Neuronal stem cell (in vitro differentiated cells): ENCODE measurements at regions not wholly inside any gene's neighbourhood (a gene's known extent, or its start where the extent isn't known, plus 50 kb on each side); places are given as distances from the start of the nearest gene placed in this dataset.

ENCODE experiments used
- DNase-seq: peaks from one replicate; pipeline ENCODE4 v3.0.0-alpha.2; 2013; ENCODE audit warnings: low spot score
- H2AFZ ChIP-seq: one replicate; pipeline ENCODE4 v1.6.1; 2013; ENCODE audit warnings: mild to moderate bottlenecking, low read length, inconsistent platforms
- H2AK5ac ChIP-seq: 2 replicates; pipeline ENCODE4 v1.6.1; 2013; ENCODE audit warnings: low read depth, mild to moderate bottlenecking, inconsistent platforms, low read length, moderate library complexity, mixed read lengths
- H2BK120ac ChIP-seq: 2 replicates; pipeline ENCODE4 v1.6.1; 2013; ENCODE audit warnings: low read depth, mild to moderate bottlenecking, inconsistent platforms, low read length, moderate library complexity, mixed read lengths
- H2BK12ac ChIP-seq: one replicate; pipeline ENCODE4 v1.6.1; 2013; ENCODE audit warnings: low read length, inconsistent platforms
- H2BK15ac ChIP-seq: 2 replicates; pipeline ENCODE4 v1.6.1; 2013; ENCODE audit warnings: mild to moderate bottlenecking, low read length, inconsistent platforms, mixed read lengths
- H2BK5ac ChIP-seq: one replicate; pipeline ENCODE4 v1.6.1; 2013; ENCODE audit warnings: inconsistent platforms, mild to moderate bottlenecking, low read length, moderate library complexity
- H3K14ac ChIP-seq: one replicate; pipeline ENCODE4 v1.6.1; 2013; ENCODE audit warnings: low read length, inconsistent platforms
- H3K18ac ChIP-seq: 2 replicates; pipeline ENCODE4 v1.6.1; 2013; ENCODE audit warnings: low read length, inconsistent platforms
- H3K23ac ChIP-seq: 2 replicates; pipeline ENCODE4 v1.6.1; 2013; ENCODE audit warnings: low read depth, mild to moderate bottlenecking, mixed read lengths, low read length, inconsistent platforms; ENCODE audit not compliant: poor library complexity
- H3K27ac ChIP-seq: replicated peaks from 3 replicates; pipeline ENCODE4 v1.5.1; 2013; ENCODE audit warnings: low read length, inconsistent platforms
- H3K27me3 ChIP-seq, 3 experiments: 2 replicates each; pipeline ENCODE4 v1.6.1; 2013; ENCODE audit warnings: low read length in 3 of 3, mild to moderate bottlenecking in 2 of 3, inconsistent platforms in 1 of 3, low read depth in 1 of 3, mixed read lengths in 1 of 3, moderate library complexity in 1 of 3; ENCODE audit not compliant: control insufficient read depth in 3 of 3, insufficient read depth in 3 of 3
- H3K36me3 ChIP-seq, 2 donors: replicated peaks in 1 of 2; 2 replicates each; pipeline ENCODE4 v1.6.1; 2013; ENCODE audit warnings: low read length in 2 of 2; ENCODE audit not compliant: control insufficient read depth in 2 of 2, insufficient read depth in 2 of 2
- H3K4ac ChIP-seq: 2 replicates; pipeline ENCODE4 v1.6.1; 2013; ENCODE audit warnings: inconsistent platforms, mild to moderate bottlenecking, low read length, moderate library complexity
- H3K4me1 ChIP-seq, 2 donors: 1 replicate in 1 of 2; 2 replicates in 1 of 2; pipeline ENCODE4 v1.6.1; 2013; ENCODE audit warnings: low read length in 2 of 2, low read depth in 1 of 2; ENCODE audit not compliant: control insufficient read depth in 2 of 2, insufficient read depth in 1 of 2
- H3K4me2 ChIP-seq: one replicate; pipeline ENCODE4 v1.6.1; 2013; ENCODE audit warnings: mild to moderate bottlenecking, low read length, inconsistent platforms; ENCODE audit not compliant: insufficient read depth, poor library complexity, severe bottlenecking
- H3K4me3 ChIP-seq, 2 donors: 2 replicates each; pipeline ENCODE4 v1.5.1; 2013; ENCODE audit warnings: low read length in 2 of 2, mild to moderate bottlenecking in 2 of 2, inconsistent platforms in 1 of 2, moderate library complexity in 1 of 2
- H3K79me1 ChIP-seq: one replicate; pipeline ENCODE4 v1.6.1; 2013; ENCODE audit warnings: low read depth, mild to moderate bottlenecking, inconsistent platforms, low read length, moderate library complexity
- H3K9ac ChIP-seq: one replicate; pipeline ENCODE4 v1.6.1; 2013; ENCODE audit warnings: mild to moderate bottlenecking, low read depth, low read length, inconsistent platforms; ENCODE audit not compliant: poor library complexity
- H3K9me3 ChIP-seq, 2 donors: replicated peaks in 1 of 2; 2 replicates each; pipeline versions ENCODE3 to v1.6.1; 2013; ENCODE audit warnings: low read length in 2 of 2, mild to moderate bottlenecking in 2 of 2, inconsistent platforms in 1 of 2, low read depth in 1 of 2, mixed read lengths in 1 of 2, moderate library complexity in 1 of 2; ENCODE audit not compliant: control insufficient read depth in 2 of 2, insufficient read depth in 1 of 2
- H4K8ac ChIP-seq: one replicate; pipeline ENCODE4 v1.6.1; 2013; ENCODE audit warnings: low read depth, mild to moderate bottlenecking, inconsistent platforms, low read length, moderate library complexity
- H4K91ac ChIP-seq: one replicate; pipeline ENCODE4 v1.6.1; 2013; ENCODE audit warnings: low read length, low read depth, mild to moderate bottlenecking, inconsistent platforms; ENCODE audit not compliant: poor library complexity
- WGBS, 2 donors: extraction: QIAGEN DNeasy Blood & Tissue Kit; methylation state at CpG; one replicate each; pipeline ENCODE4 v1.1.7; 2013; ENCODE audit warnings: missing lambda C conversion rate in 2 of 2, mixed read lengths in 1 of 2; ENCODE audit not compliant: insufficient read length in 2 of 2, insufficient replicate concordance in 1 of 2; ENCODE audit errors: extremely low coverage in 2 of 2; 5-methylcytosine and 5-hydroxymethylcytosine counted together

DNA sequence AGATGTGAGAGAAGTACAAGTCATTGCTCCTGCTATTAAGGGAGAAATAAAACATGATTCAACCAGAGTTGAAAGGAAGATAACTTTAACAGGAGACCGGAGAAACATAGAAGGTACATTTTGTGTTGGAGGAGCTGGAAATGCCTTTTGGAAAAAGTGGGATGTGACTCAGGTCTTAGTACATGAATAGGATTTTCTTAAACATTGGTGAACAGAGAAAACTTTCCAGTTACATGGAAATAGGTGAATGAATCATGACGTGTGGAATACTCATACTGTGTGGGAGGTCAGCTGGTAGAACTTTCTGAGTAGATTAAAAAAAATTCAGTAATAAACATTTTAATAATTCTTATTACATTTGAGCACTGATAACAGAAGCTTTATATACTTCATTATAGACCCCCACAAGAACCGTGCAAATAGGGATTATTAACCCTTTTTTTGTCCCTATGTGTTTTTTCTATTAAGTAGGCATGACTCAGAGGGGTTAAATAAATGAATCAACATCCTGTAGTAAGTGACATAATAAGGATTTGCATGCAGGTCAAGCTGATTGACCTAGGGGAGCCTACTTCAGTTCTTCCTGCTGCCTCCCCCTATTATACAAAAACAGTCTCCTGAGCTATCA lies 710.5 kb downstream of the NOVA1 start:
- Histone ChIP-seq H2BK15ac (no peak overlapping the region), H2BK12ac (no peak overlapping the region)

DNA sequence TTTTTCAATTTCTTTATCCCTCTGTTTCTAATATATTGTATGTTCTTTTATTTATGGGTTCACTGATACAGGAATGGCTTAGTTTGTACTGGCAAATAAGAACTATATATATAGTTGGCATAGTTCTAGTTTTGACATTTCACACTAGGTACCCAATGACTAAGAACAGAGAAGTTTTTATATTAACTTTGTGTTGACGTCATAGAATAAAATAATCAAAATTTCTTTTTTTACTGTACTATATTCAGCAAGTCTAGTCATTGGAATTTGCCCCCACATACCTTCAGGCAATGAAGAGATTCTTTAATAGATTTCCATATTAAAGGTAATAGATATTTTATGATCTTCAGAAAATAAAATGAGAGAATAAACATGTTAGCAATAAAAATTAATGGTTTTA lies 713.2 kb downstream of the NOVA1 start:
- no peak overlapping the region for H3K27ac ChIP-seq
- DNase-seq, result no peak
- H4K91ac ChIP-seq, result no peak overlapping the region
- no CpG with 5 or more reads among the region's 1 CpG for WGBS, 2 donors
- H3K79me1 ChIP-seq, result no peaks in the 10 kb centered on the region
- no peak overlapping the region for H2BK120ac ChIP-seq
- H4K8ac ChIP-seq, result no peak overlapping the region
- H3K9ac ChIP-seq, result no peak overlapping the region
- H2BK15ac ChIP-seq, result no peak overlapping the region
- no peak overlapping the region for H2BK5ac ChIP-seq
- no peak overlapping the region for H3K4me3 ChIP-seq
- H3K4me2 ChIP-seq, result no peak overlapping the region
- H2BK12ac ChIP-seq, result no peak overlapping the region
- no peak overlapping the region for H3K18ac ChIP-seq
- no peaks in the 10 kb centered on the region for H3K36me3 ChIP-seq
- H3K23ac ChIP-seq, result no peak overlapping the region
- no peak overlapping the region for H2AFZ ChIP-seq
- H3K9me3 ChIP-seq, result no peaks in the 10 kb centered on the region
- no peak overlapping the region for H3K14ac ChIP-seq
- no peak overlapping the region for H2AK5ac ChIP-seq
- H3K4ac ChIP-seq, result no peak overlapping the region
- H3K4me1 ChIP-seq, result peaks cover 2 to 4% of the 10 kb centered on the region in 2 donors
- no peaks in the 10 kb centered on the region for H3K27me3 ChIP-seq

More for the DNA sequence above, 710.5 kb downstream of the NOVA1 start:
- Histone ChIP-seq H3K27me3 (no peaks in the 10 kb centered on the region), H2BK120ac (no peak overlapping the region), H3K9ac (no peak overlapping the region), H2AK5ac (no peak overlapping the region), H3K14ac (no peak overlapping the region), H4K91ac (no peak overlapping the region), H3K9me3 (no peaks in the 10 kb centered on the region), H3K79me1 (no peaks in the 10 kb centered on the region), H3K4me2 (no peak overlapping the region), H3K18ac (no peak overlapping the region), H3K4ac (no peak overlapping the region), H3K4me1 (peaks cover 2 to 4% of the 10 kb centered on the region in 2 donors), H2AFZ (no peak overlapping the region), H3K27ac (no peak overlapping the region), H3K36me3 (no peaks in the 10 kb centered on the region), H3K4me3 (no peak overlapping the region), H2BK5ac (no peak overlapping the region), H4K8ac (no peak overlapping the region), H3K23ac (no peak overlapping the region)
- no peak for DNase-seq
- WGBS, 2 donors, result no CpG with 5 or more reads among the region's 3 CpGs

GRCh38 chr14:25882899-25883298 lies 714.9 kb downstream of the NOVA1 start:
- Histone ChIP-seq H2BK15ac (no peak overlapping the region), H3K9me3 (no peaks in the 10 kb centered on the region), H3K4me1 (peaks cover 3 to 12% of the 10 kb centered on the region in 2 donors), H2AK5ac (no peak overlapping the region), H4K91ac (no peak overlapping the region), H3K27ac (no peak overlapping the region), H4K8ac (no peak overlapping the region), H3K36me3 (no peaks in the 10 kb centered on the region), H3K79me1 (no peaks in the 10 kb centered on the region), H2AFZ (no peak overlapping the region), H3K18ac (no peak overlapping the region), H2BK120ac (no peak overlapping the region), H3K9ac (no peak overlapping the region), H2BK12ac (no peak overlapping the region), H3K4ac (no peak overlapping the region), H3K4me3 (no peak overlapping the region), H3K23ac (no peak overlapping the region), H3K14ac (no peak overlapping the region), H2BK5ac (no peak overlapping the region), H3K4me2 (no peak overlapping the region), H3K27me3 (no peaks in the 10 kb centered on the region)
- no CpG with 5 or more reads among the region's 2 CpGs for WGBS, 2 donors
- no peak for DNase-seq

DNA sequence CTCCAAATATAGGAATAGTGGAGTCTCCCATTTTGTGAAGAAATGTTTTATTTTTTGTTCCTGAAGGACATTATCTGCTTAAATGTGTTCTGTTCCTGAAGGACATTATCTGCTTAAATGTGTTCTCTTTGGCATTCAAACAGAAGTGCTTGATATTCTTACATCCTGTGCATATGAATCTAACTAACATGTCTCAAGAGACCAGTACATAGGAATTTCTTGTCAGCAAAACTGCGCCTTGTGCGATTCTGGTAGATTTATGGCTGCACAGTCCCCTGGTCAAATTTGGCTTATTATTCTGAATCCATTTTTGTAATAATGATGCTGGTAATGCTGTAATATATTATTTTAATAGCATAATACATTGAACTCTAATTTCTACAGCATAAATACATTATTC lies 722.4 kb downstream of the NOVA1 start:
- Histone ChIP-seq H3K4ac (no peak overlapping the region), H2BK15ac (no peak overlapping the region), H4K91ac (no peak overlapping the region), H3K36me3 (no peaks in the 10 kb centered on the region), H2BK12ac (no peak overlapping the region), H3K4me1 (peaks cover 2 to 15% of the 10 kb centered on the region in 2 donors), H3K14ac (no peak overlapping the region), H3K18ac (no peak overlapping the region), H3K27ac (no peak overlapping the region), H3K27me3 (no peaks in the 10 kb centered on the region), H3K4me2 (no peak overlapping the region), H2AFZ (no peak overlapping the region), H4K8ac (no peak overlapping the region), H3K79me1 (no peaks in the 10 kb centered on the region), H2BK120ac (no peak overlapping the region), H3K4me3 (no peak overlapping the region), H3K9ac (no peak overlapping the region), H3K23ac (no peak overlapping the region), H2BK5ac (no peak overlapping the region), H2AK5ac (no peak overlapping the region), H3K9me3 (peaks cover 0 to 14% of the 10 kb centered on the region in 2 donors)
- DNase-seq, result no peak
- no CpG with 5 or more reads among the region's 2 CpGs for WGBS, 2 donors
